HEK293T (cell line): ENCODE measurements at regions not wholly inside any gene's neighbourhood (a gene's known extent, or its start where the extent isn't known, plus 50 kb on each side); places are given as distances from the start of the nearest gene placed in this dataset.

Source experiments
- ARNT ChIP-seq: fragments of 450-650 bp; IDR thresholded peaks from 2 replicates; pipeline ENCODE4 v1.6.1; 2017; ENCODE audit warnings: mild to moderate bottlenecking
- BHLHE40 ChIP-seq: fragments of 450-650 bp; IDR thresholded peaks from 2 replicates; pipeline ENCODE4 v1.6.1; 2016; ENCODE audit warnings: mild to moderate bottlenecking, moderate library complexity, borderline replicate concordance
- ELF4 ChIP-seq: fragments of 450-650 bp; IDR thresholded peaks from 2 replicates; pipeline ENCODE4 v1.6.1; 2017; ENCODE audit warnings: antibody characterized with exemption
- FOXA1 ChIP-seq: fragments of 450-650 bp; IDR thresholded peaks from 2 replicates; pipeline ENCODE4 v1.6.1; 2016; ENCODE audit warnings: mild to moderate bottlenecking
- FOXK2 ChIP-seq: fragments of 450-650 bp; IDR thresholded peaks from 2 replicates; pipeline ENCODE4 v1.6.1; 2016; ENCODE audit warnings: mild to moderate bottlenecking
- FOXM1 ChIP-seq: fragments of 450-650 bp; IDR thresholded peaks from 2 replicates; pipeline ENCODE4 v1.6.1; 2017; ENCODE audit warnings: mild to moderate bottlenecking, borderline replicate concordance
- HDGF ChIP-seq: fragments of 450-650 bp; IDR thresholded peaks from 2 replicates; pipeline ENCODE4 v1.6.1; 2017; ENCODE audit warnings: antibody characterized with exemption, borderline replicate concordance
- LEF1 ChIP-seq: fragments of 450-650 bp; IDR thresholded peaks from 2 replicates; pipeline ENCODE4 v1.6.1; 2017; ENCODE audit warnings: mild to moderate bottlenecking, borderline replicate concordance
- NFRKB ChIP-seq: fragments of 450-650 bp; IDR thresholded peaks from 2 replicates; pipeline ENCODE4 v1.6.1; 2016; ENCODE audit warnings: mild to moderate bottlenecking, moderate library complexity
- PKNOX1 ChIP-seq: fragments of 450-650 bp; IDR thresholded peaks from 2 replicates; pipeline ENCODE4 v1.6.1; 2016
- SP1 ChIP-seq: fragments of 450-650 bp; IDR thresholded peaks from 2 replicates; pipeline ENCODE4 v1.6.1; 2017
- SUZ12 ChIP-seq: fragments of 450-650 bp; IDR thresholded peaks from 2 replicates; pipeline ENCODE4 v1.6.1; 2016; ENCODE audit warnings: mild to moderate bottlenecking
- TARDBP ChIP-seq: fragments of 450-650 bp; IDR thresholded peaks from 2 replicates; pipeline ENCODE4 v1.6.1; 2016
- ZNF384 ChIP-seq: fragments of 450-650 bp; IDR thresholded peaks from 2 replicates; pipeline ENCODE4 v1.6.1; 2016

- TF ChIP-seq PKNOX1 (no peak), LEF1 (no peak), ZNF384 (no peak), SP1 (no peak), FOXA1 (no peak), BHLHE40 (no peak), ARNT (no peak), SUZ12 (no peak), FOXM1 (no peak), FOXK2 (no peak), TARDBP (no peak), ELF4 (no peak), HDGF (no peak), NFRKB (no peak)
Observed at GRCh38 chr3:79878708-79879107, 110.9 kb upstream of the ROBO1 start.
